HG03378 (cell line): ENCODE measurements at regions not wholly inside any gene's neighbourhood (a gene's known extent, or its start where the extent isn't known, plus 50 kb on each side); places are given as distances from the start of the nearest gene placed in this dataset.

Experiments used
- ATAC-seq: cut with Tn5 transposase; IDR thresholded peaks from one replicate; pipeline ENCODE4 v1.9.1; 2021; ENCODE audit warnings: mild to moderate bottlenecking, moderate library complexity; ENCODE audit not compliant: unreplicated experiment

DNA sequence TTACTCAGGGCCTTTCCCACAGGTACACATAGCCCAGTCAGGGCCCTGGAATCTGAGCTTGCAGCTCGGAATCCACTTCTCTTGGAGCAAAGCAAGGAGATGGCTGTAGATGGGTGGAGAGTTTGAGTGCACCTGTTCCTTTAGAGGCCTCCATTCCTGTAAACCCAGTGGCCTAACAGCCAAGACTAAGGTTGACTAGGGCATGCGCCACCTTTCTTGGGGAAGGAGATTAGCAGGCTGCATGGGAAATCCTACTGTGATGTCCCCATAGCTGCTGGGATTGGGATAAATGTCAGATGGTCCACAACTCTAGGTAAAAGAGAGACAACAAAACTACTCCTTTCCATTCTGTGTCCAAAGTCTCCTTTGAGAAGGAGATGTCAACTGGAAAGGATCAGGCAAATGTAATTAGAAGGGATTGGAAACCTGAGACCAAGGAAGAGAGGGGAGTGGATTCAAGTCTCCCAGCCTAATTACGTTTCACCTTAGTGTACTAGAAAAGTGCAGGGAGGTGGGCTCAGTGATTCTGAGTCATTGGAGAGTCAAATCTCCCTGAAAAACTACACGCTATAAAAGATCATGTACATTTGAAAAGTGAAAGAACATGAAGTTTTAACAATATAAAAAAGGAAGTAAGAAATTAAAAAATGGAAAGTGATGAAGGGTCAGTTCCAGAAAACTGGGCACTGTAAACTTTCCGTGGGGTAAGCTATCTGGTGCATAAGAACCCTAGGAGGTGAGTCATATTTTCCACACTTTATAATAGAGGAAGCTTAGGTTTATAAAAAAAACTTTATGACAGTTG lies 104.2 kb downstream of the SEC61B start:
- no peak for ATAC-seq

DNA sequence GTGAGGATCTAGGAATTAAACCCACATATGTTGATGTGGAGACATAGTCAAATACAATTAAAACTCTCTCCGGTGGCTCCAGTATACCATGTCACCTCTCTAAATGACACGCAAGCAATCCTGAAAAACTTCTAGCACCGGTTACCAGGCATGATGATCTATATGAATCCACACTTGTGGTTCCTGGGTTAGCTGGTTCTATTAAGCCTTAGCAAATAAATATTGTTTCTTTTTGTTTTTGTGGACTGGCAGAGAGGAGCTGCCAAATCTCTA lies 104.8 kb downstream of the SEC61B start:
- no peak for ATAC-seq

DNA sequence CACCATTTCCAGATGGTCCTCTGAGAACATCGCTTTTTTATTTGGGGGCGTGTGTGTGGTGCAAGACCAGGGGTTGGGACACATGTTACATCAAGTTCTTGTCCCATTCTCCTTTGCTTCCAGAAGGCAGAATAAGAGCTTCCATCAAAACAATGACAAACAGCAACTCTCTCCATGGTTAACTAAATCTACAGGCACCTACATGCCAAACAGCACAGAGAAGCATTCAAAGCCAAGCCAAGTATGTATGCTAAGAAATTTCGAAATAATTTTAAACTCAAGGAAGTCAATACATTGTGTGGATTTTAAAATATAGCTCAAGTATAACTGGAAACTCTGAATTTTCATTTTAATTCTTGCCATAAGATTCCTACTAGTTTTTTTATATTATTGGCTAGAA lies 105.6 kb downstream of the SEC61B start:
- ATAC-seq = no peak

DNA sequence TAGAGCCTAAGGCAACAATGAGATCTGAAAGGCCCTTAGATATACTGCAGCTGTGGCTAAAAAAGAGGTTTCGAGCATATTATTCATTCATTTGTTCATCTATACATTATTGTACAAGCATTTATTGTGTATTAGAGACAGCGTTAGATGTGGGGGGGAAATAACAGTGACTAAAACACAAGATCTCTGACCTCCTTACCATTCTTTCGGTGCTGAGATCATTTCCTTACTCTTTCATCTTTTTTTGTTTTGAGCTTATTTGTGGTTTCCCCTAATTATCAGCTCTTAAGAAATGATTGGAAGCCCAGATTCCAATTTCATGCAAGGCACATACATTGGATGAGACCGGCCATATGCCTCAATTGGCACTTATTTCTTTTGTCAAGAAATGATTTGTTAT lies 113.2 kb downstream of the SEC61B start:
- ATAC-seq = no peak

DNA sequence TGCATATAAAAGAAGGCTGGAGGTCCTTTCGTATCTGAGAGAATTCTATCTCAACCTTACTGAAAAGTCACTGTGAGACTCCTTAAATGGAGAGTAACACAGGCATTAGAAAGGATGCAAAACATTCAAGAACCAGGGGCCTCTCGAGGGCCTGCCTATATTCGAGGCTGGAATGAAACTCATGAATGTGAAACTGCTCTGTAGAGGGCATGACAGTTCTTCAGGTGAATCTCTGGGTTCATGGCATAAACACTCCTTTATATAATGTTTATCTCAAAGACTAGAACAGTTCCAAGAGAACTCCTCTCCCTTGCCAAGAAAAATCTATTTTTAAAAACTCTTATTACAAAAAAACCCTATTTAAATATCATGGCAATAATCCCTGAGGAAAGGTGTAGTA lies 113.9 kb downstream of the SEC61B start:
- no peak for ATAC-seq

DNA sequence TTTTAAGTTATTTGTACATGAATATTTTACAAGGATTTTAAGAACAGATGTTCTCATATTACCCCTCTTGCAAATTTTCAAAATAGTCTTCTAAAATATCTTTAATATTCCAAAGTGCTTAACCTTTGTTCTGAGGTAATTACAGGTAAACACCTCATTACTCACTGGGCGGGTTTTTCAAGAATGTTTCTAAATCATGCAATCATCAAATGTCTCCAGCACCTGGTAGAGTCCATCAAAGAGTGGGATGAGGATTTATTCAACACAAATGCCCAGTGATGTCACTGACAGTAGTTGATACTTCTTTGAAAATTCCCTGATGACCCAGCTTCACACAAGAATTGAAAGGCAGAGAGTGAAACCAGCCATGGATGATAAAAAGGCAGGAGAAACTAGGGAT lies 114.4 kb downstream of the SEC61B start:
- ATAC-seq = no peak

DNA sequence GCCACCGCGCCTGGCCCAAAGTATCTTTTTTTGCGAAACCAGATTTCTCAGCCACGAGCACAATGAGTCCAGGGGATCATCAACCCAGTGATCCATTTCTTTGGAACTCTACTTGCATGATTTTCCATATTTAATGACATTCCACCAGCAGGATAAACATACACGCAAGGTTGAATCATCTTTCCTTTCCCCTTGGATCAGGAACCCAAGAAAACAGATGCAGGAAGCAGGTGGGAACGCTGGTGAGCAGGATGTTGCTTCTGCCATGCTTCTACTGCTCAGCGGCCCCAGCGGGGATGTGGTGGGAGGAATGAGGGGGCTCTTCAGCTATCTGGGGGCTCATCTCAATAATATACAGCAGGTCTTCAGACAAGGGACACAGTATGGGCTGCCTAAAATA lies 118.2 kb downstream of the SEC61B start:
- ATAC-seq = no peak

DNA sequence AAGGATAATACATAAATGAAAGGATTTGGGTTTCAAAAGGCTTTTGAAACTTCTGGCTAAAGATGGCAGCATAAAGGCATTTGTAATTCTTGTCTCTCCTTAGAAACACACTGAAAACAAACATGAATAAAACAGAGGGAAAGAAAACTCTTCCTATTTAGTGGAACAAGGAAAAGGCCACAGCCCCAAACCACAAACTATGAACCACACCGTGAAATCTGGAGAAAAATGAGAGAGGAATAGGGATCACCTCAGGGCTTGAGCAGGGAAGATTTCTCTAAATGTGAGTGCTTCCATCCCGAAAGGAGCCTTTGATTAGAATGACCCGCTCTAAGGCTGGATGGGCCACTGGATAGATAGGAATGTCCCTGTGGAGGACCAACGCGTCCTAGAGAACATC lies 119.6 kb downstream of the SEC61B start:
- ATAC-seq = no peak

DNA sequence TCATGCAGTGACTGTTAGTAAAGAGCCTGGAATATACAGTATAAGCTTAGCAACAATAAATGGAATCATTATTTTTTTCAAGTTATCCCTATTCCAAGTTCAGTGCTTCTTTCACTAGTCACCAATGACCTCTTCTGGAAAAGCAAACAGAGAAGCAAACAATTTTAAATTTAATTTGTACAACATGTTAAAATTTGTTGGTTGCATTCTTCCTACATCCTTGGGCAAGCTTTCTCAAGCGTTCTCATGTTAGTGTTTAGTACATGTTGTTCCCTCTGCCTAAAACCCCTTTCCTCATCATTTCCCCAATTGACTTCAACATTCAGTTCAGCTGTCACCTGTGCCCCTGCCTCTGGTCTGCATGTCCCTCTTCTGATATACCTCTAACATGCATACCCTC lies 123.4 kb downstream of the SEC61B start:
- ATAC-seq = no peak

DNA sequence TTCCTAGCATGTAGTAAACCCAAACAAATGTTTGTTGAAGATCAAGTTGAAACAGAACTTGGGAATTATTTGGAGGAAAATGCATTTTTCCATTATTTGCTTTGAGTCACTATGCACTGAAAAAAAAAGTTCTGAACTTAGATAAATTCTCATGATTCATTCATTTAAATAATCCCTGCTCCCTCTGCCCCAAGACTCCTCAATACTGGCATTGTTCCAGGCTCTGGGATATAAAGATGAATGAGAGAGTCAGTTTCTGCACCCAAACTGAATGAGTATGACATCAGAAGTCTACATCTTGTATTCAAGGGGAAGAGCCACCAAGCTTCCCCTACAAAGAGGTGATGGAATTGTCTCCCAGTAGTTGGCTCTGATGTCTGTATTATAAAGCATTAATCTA lies 123.9 kb downstream of the SEC61B start:
- no peak for ATAC-seq

DNA sequence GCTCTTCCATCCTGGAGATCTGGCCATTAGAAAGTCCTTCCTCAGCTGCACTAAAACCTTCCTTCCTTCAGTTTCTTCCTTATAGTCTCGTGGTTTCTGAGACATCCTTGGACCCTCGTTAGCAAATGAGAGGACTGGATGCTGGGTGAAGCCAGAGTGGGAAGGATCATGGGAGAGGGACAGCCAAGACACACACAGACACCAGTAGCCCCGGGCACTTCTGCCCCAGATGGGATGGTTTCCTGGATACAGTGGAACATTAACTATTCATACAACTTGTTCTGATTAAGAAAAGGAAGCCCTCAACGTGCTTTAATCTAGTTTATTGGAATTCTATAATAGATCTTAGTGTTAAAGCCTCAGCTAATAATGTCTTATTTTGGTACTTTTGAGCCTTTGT lies 125.5 kb downstream of the SEC61B start:
- no peak for ATAC-seq

DNA sequence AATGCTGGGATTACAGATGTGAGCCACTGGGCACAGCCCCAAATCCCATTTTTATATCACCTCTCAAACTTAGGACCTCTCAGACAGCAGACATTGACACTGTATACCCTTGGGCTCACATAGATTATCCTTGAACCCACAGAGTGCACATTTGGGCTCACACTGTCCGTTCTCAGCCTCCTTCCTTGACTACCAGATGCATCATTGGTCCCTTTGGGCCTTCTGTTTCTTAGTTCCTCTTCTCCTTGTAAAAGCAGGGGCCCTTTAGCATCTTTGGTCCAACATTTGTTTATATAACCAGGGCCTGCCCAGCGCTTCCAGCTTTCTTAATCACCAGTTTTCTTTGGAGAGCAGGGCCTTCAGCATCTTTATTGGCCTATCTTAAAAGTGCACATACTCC lies 126.2 kb downstream of the SEC61B start:
- ATAC-seq = no peak

DNA sequence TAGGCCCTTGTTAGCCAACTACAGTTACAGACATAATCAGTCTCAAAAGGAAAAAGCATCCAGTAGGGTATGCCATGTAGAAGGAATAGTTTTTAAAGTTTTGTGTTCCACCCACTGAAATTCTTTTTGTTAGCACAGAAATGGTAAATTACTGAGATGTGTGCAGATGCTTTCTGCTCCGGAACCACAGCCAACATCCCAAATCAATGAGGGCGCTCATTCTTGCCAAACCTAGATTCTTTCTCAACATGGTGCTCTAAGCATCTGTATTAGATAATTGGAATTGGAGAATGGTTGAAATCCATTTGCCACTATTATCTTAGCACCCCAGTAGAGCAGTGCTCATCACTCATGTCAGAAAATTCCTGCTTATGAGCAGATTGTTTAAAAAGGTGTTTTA lies 127.8 kb downstream of the SEC61B start:
- ATAC-seq = no peak

DNA sequence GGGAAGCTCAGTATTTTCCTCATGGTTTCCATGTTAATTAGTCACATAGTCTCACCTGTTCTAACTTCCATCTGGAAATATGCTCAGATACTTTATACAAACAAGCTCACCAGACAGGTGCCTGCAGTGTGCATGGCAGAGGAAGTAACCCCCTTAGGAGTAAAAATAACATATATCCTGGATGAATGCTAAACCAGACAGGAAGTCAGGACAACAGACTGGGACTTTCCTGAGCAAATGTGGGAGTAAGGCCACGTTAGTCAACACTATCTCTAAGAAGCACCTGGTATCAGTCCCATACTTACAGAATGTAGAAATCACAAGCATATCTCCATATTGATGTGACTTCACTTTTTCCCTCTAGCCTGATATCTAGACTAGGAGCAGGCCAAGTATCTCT lies 128.4 kb downstream of the SEC61B start:
- ATAC-seq = no peak

DNA sequence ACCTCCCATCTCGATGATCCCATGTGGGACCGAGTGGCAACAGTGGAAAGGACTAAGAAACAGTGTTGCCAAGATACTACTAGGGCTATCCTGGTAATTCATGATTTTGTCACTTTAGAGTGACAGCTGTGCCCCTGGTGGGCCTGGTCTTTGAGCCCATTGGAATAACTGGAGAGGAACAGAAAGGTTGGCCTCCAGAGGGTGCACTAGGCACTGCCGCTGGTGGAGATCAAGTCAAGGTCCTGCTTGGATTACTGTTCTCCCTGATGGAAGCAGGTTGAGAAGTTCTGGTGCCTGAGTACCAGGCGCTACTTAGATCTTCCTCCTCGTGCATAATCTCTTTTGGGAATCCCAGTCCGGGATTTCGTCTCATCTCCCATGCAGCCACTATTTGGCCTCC lies 129.6 kb downstream of the SEC61B start:
- no peak for ATAC-seq

DNA sequence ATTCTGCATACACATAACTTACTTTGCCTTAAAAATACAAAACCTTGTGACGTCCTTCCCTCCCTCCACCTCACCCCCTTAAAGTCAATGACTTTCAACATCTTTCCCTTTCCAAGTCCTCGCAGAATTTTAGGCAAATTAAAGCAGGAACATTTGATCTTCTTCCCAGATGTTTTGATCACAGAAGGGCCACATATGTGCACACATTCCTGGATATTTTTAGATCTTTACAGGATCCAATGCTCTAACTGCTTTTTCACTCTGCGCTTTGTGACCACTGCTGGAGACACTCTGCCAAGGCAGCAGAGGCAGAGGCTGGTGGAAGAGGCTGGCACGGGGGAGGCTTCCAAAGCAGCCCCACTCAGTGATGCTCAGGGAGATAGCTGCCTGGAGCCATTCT lies 130.7 kb downstream of the SEC61B start:
- no peak for ATAC-seq

DNA sequence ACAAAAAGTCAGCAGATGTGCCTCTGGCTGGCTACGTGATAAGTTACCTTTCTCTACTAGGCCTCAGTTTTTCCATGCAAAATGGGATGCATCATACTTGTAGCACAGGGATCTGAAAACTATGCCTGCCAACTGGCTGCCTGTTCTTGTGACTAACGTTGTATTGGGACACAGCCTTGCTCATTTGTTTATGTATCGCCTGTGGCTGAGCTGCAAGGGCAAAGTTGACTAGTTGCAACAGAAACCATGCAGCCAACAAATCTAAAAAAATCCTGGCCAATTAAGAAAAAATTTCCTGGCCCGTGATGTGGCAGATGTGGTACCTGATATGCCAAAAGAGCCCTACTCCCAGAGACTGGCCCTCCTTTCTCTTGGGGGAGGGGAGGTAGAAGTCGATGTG lies 131.3 kb downstream of the SEC61B start:
- ATAC-seq = no peak

DNA sequence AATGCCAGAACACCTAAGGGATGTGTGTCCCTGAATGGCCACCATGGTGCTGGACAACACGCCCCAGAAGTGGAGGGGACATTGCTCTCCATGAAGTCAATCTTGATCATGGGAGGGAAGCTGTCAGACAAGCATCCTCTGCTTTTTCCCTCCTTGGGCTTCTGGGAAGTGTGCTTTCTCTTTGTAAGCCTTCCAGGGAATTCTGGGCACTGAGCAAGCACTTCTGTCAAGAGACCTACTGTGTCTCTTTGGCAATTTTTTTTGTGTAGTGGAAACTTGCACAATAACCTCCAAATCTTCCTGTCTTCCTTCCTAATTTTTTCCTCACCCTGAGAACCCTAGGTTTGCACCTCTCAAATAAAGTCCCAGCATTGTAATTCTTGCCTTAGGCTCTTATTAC lies 132.0 kb downstream of the SEC61B start:
- ATAC-seq = no peak

DNA sequence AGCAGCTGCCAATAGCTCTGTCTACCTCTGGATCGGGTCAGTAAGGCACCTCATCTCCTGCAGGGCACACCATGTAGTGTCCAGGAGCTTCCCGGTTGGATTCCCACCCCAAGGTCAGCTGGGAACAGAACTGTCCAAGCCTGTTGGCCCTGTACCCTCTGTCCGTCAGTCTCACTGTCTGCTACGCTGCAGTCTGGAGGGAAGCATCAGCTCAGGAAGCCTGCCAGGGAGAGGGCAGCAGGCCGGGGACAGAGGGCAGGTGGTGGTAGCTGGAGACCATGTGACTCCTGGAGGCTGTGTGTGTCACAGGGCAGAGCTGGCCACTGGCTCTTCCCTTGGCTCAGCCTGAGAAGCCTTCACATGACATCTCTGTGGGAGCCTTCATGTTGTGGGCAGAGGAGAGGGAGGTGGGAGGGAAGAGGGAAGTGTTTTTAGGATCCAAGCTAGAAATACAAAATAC lies 134.5 kb downstream of the SEC61B start:
- ATAC-seq = no peak

DNA sequence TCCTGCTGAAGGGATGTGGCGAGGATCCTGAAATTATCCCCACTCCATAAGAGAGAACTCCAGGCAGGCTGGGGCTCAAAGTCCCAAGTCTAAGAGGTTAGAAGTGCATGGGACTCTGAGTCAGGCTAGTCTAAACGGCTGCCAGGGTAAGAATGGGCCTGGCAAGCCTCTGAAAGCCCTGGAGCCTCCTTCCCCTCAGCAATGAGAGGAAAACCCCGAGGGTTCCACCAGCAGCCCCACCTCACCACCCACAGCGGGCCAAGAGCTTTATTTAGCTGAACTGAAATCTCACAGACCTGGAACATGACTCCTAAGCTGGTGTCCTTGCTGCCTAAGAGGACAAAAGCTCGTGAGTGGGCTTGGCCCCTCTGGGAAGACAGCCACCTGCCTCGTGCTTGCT lies 135.5 kb downstream of the SEC61B start:
- ATAC-seq = no peak

DNA sequence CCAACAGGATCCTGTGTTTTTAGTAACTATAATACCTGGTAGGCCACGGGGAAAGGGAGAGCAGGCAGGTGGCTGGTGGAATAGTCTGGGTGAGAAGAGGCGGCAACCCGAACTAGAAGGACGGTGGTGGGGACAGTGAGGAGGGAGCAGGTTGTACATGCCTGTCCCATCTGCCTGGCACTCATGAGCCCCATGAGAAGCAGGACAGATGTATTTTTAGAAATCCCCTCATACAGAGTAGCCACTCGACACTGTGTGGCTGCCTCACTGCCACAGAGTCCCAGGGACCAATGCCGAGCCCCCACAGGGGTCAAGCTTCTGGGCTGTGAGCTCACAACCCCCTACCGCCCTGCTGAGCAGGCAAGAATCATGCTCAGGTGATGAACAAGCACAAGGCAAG lies 136.6 kb downstream of the SEC61B start:
- no peak for ATAC-seq

DNA sequence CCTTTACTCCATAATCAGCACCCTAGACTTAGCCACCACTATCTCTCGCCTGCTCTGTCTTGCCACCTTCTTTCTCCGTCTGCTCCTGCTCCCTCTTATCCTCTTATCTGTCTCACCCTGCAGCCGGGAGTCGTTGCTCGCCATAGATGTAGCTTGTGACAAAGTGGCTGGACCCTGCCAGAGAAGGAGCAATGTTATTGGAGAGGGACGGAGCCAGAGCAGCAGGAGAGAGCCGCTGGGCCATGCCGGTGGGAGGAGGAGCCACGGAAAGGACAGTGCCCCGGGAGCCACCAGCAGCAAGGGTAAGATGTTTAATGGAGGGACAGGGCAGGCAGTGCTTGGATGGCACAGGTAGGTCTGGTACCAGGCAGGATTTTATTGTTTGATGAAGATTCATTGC lies 137.3 kb downstream of the SEC61B start:
- no peak for ATAC-seq

DNA sequence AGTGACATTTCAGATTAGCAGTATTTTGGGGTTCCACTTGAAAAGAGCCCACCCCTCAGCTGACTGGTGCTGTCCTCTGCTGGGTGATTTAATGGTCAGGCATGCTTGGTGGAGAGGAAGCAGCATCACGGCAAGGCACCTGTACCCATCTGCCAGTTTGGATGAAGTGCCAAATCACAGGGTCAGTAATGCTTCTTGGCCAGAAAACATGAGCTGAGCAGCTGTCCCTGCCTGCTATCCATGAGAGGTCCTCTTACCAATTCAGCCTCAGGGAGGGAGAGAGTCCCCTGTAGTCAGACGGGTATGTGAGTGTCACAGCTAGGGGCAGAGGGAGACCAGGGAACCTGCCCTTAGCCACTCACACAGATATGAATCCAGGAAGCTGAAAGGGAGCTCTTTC lies 137.9 kb downstream of the SEC61B start:
- no peak for ATAC-seq
